ENCODE measurements at regions not wholly inside any gene's neighbourhood (a gene's known extent, or its start where the extent isn't known, plus 50 kb on each side); places are given as distances from the start of the nearest gene placed in this dataset.

DNA sequence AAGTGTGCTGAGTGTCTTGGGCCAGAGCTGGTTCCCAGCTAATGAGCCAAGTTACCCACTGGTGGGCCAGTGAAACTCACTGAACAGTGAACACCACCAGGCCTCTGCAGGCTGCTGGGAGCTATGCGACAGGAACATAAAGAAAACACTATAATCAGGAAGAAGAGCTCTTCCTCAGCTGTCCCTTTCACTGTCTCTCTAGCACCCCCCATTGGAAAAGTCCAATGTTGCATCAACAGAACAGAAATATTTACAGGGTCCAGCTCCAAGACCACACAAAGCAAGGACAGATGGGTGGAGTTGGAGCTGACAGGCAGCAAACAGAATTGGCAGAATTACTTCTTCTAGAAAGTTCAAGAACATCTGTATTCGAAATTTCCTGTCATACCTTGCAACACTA lies 903.6 kb upstream of the TMEM132C start:
- WGBS (ENCODE audit: insufficient coverage, low coverage, low lambda C conversion rate, missing lambda C conversion rate): 52% methylated on average over 2 of the region's 2 CpGs

DNA sequence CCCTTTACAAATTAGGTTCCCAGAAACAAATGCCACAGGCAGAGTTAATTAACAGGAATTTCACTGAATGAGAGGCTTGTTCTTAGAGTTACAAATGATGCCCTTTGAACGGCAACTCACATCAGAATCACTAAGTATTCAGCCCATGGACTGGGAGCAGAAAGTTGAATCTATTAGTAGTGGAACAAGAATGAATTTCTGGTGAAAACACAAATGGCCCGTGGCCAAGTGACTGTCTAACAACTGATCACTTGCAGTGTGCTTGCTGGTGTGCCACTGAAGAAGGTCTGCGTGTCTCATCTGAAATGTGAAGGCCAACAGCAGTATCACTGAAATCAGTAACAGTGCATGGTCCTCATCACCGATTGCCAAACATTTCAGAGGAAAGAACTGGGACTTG lies 893.4 kb upstream of the TMEM132C start:
- TF ChIP-seq, protein P1, sequence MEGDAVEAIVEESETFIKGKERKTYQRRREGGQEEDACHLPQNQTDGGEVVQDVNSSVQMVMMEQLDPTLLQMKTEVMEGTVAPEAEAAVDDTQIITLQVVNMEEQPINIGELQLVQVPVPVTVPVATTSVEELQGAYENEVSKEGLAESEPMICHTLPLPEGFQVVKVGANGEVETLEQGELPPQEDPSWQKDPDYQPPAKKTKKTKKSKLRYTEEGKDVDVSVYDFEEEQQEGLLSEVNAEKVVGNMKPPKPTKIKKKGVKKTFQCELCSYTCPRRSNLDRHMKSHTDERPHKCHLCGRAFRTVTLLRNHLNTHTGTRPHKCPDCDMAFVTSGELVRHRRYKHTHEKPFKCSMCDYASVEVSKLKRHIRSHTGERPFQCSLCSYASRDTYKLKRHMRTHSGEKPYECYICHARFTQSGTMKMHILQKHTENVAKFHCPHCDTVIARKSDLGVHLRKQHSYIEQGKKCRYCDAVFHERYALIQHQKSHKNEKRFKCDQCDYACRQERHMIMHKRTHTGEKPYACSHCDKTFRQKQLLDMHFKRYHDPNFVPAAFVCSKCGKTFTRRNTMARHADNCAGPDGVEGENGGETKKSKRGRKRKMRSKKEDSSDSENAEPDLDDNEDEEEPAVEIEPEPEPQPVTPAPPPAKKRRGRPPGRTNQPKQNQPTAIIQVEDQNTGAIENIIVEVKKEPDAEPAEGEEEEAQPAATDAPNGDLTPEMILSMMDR (IDR thresholded peaks at IDR 0.05): no peak
- no peak for TF ChIP-seq POLR2A (IDR thresholded peaks at IDR 0.05)
- intact Hi-C loops (cut with DNase I): no loop called here

More for the DNA sequence above, 903.6 kb upstream of the TMEM132C start:
- Histone ChIP-seq H3K4me3 (no peak overlapping the region), H3K4me1 (no peaks in the 10 kb centered on the region), H3K27ac (no peak overlapping the region), H3K9me3 (no peaks in the 10 kb centered on the region), H3K27me3 (no peaks in the 10 kb centered on the region), H3K36me3 (no peaks in the 10 kb centered on the region)
- DNase-seq: no peak
- intact Hi-C loops (cut with DNase I): no loop called here
- TF ChIP-seq POLR2A (IDR thresholded peaks at IDR 0.05): no peak
- TF ChIP-seq, protein P1 (IDR thresholded peaks at IDR 0.05): no peak
- no peak for ATAC-seq

DNA sequence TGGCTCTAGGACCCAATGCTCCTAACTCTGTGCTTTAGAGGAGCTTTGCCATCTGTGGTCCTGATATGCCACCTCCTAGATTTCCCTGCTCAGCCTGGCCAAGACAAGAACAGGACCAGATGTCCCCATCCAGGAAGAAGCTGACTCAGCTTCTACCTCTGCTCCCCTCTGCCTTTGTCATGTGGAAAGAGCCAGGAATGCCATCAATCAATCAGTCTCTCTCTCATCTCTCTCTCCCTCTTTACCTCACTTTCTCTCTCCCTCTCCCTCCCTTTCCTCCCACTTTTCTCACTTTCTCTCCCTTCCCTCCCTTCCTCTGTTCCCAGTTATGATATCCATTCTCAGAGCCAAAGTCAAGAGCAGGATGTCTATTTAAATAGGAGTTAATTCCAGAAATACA lies 892.5 kb upstream of the TMEM132C start:
- Histone ChIP-seq H3K9me3 (no peaks in the 10 kb centered on the region), H3K36me3 (no peaks in the 10 kb centered on the region), H3K4me3 (no peak overlapping the region), H3K27ac (no peak overlapping the region), H3K4me1 (no peaks in the 10 kb centered on the region), H3K27me3 (no peaks in the 10 kb centered on the region)
- TF ChIP-seq, protein P1 (IDR thresholded peaks at IDR 0.05): no peak
- TF ChIP-seq POLR2A (IDR thresholded peaks at IDR 0.05): no peak
- intact Hi-C loops (cut with DNase I): no loop called here
- ATAC-seq (no peak), DNase-seq (no peak)

More for the DNA sequence above, 893.4 kb upstream of the TMEM132C start:
- Histone ChIP-seq H3K4me3 (no peak overlapping the region), H3K27me3 (no peaks in the 10 kb centered on the region), H3K4me1 (no peaks in the 10 kb centered on the region), H3K9me3 (no peaks in the 10 kb centered on the region), H3K36me3 (no peaks in the 10 kb centered on the region), H3K27ac (no peak overlapping the region)
- DNase-seq: no peak
- ATAC-seq: no peak
- WGBS (ENCODE audit: insufficient coverage, low coverage, low lambda C conversion rate, missing lambda C conversion rate): 53% methylated on average over 3 of the region's 4 CpGs

DNA sequence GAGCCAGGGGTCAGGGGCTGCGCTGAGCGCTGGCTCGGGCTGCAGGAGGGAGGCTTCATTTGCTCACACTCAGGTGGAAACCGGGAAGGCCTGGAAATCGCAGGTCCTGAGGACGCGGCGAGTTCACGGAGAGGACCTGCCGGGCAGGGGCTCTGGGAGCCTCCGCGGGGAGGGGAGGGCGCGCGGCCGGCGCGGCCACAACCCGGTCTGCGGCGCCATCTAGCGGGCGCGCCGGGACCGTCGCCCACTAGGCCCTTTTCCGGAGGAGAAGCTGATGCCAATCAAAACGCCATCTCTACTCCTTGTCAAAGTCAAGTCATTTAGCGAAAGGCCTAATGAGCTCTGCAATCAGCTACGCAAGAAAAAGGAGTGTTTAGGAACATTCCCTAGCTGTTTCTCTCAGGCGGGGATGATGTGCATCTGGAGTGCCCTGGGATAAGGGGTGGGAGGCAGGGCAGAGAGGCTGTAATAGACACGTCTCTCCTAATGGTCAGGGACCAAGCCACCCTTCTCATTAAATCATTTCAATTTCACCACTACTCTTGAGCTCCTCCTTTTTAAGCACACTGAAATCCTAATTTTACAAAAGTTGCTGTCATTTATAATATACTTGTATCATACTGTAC lies 885.8 kb upstream of the TMEM132C start:
- TF ChIP-seq POLR2A (IDR thresholded peaks at IDR 0.05): no peak
- TF ChIP-seq, protein P1 (IDR thresholded peaks at IDR 0.05): peak; percentile 62 to 87 (median 83)
- H3K4me3 ChIP-seq: no peak overlapping the region
- no peaks in the 10 kb centered on the region for H3K9me3 ChIP-seq
- H3K36me3 ChIP-seq: no peaks in the 10 kb centered on the region
- 2% methylated on average over 14 of the region's 33 CpGs for WGBS (ENCODE audit: insufficient coverage, low coverage, low lambda C conversion rate, missing lambda C conversion rate)
- DNase-seq (peak in 2 of 3 donors; percentile 34 to 56), ATAC-seq (peak; percentile 81 to 89 (median 86))
- H3K27ac ChIP-seq: no peak overlapping the region
- no peaks in the 10 kb centered on the region for H3K4me1 ChIP-seq
- peaks cover 0 to 4% of the 10 kb centered on the region in 2 donors for H3K27me3 ChIP-seq
- intact Hi-C loops (cut with DNase I): no loop called here

DNA sequence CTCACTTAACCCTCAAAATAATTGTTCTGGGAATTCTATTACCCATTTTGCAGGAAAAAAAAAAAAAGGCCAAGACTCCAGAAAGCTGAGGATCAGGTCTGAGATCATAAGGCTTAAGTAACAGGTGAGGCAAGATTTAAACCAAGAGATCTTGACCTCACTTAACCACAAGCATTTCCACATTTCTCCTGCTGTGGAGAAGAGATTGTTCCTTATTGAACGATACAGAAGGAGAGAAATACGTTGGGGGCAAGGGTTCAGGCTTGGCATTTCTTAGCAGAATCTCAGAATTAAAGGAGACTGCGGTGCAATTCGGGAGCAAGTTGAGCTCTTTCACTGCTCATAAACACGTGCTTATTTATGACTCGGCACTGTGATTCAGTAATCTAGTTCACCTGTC lies 885.3 kb upstream of the TMEM132C start:
- WGBS (ENCODE audit: insufficient coverage, low coverage, low lambda C conversion rate, missing lambda C conversion rate): 59% methylated on average over 6 of the region's 6 CpGs
- H3K36me3 ChIP-seq: no peaks in the 10 kb centered on the region
- intact Hi-C loops (cut with DNase I): no loop called here
- TF ChIP-seq, protein P1 (IDR thresholded peaks at IDR 0.05): no peak
- TF ChIP-seq POLR2A (IDR thresholded peaks at IDR 0.05): no peak
- H3K4me1 ChIP-seq: no peaks in the 10 kb centered on the region
- no peak for ATAC-seq
- no peaks in the 10 kb centered on the region for H3K9me3 ChIP-seq
- no peak overlapping the region for H3K4me3 ChIP-seq
- DNase-seq: no peak
- H3K27ac ChIP-seq: no peak overlapping the region
- H3K27me3 ChIP-seq: peaks cover 0 to 4% of the 10 kb centered on the region in 2 donors
